IMR-90 (cell line): ENCODE measurements at regions not wholly inside any gene's neighbourhood (a gene's known extent, or its start where the extent isn't known, plus 50 kb on each side); places are given as distances from the start of the nearest gene placed in this dataset.

Experiments
- ATAC-seq: fragments of 200-7000 bp; cut with Tn5 transposase; 2 replicates; pipeline ENCODE4 v1.9.1; 2020; ENCODE audit warnings: low read depth, mild to moderate bottlenecking, moderate library complexity
- BruUV-seq: library from RNA; stranded (reverse); fragments of 400-500 nt; replicated peaks from 2 replicates; lab custom pipeline; 2021; lab: Mats Ljungman, UMichigan
- CTCF ChIA-PET: fragments of 300-600 bp; formaldehyde crosslinking; extraction: SDS; loops from one replicate; lab custom pipeline; 2021; ENCODE audit warnings: antibody characterized with exemption; lab: Yijun Ruan, JAX
- POLR2A ChIA-PET: fragments of 300-600 bp; sonication (Branson Sonifier 250); formaldehyde crosslinking; loops from one replicate; lab custom pipeline; 2022; ENCODE audit warnings: antibody characterized with exemption; ENCODE audit not compliant: unreplicated experiment; lab: Charles Lee
- DNase-seq: peaks from one replicate; pipeline ENCODE4 v3.0.0; 2013
- H2AFZ ChIP-seq: replicated peaks from 2 replicates; pipeline ENCODE3; 2013; ENCODE audit warnings: low read length, mild to moderate bottlenecking; ENCODE audit not compliant: poor library complexity
- H2AK5ac ChIP-seq: 2 replicates; pipeline ENCODE4 v1.6.1; 2013; ENCODE audit warnings: low read depth, low read length, inconsistent platforms
- H2AK9ac ChIP-seq: replicated peaks from 2 replicates; pipeline ENCODE3; 2013; ENCODE audit warnings: mild to moderate bottlenecking, low read depth, low read length, moderate library complexity; ENCODE audit not compliant: poor library complexity
- H2BK120ac ChIP-seq: 2 replicates; pipeline ENCODE4 v1.6.1; 2013; ENCODE audit warnings: low read depth, low read length, inconsistent platforms
- H2BK15ac ChIP-seq: 3 replicates; pipeline ENCODE4 v1.6.1; 2013; ENCODE audit warnings: low read depth, low read length, inconsistent platforms
- H2BK20ac ChIP-seq: 2 replicates; pipeline ENCODE4 v1.6.1; 2013; ENCODE audit warnings: low read depth, mild to moderate bottlenecking, inconsistent platforms, low read length, moderate library complexity
- H2BK5ac ChIP-seq: 2 replicates; pipeline ENCODE4 v1.6.1; 2013; ENCODE audit warnings: mild to moderate bottlenecking, low read depth, low read length, inconsistent platforms; ENCODE audit not compliant: poor library complexity, severe bottlenecking
- H3K14ac ChIP-seq: replicated peaks from 2 replicates; pipeline ENCODE4 v1.6.1; 2013; ENCODE audit warnings: low read depth, low read length, inconsistent platforms
- H3K18ac ChIP-seq: 2 replicates; pipeline ENCODE4 v1.6.1; 2013; ENCODE audit warnings: low read depth, low read length, control low read depth
- H3K23ac ChIP-seq: 2 replicates; pipeline ENCODE4 v1.6.1; 2013; ENCODE audit warnings: low read depth, low read length, inconsistent platforms
- H3K27ac ChIP-seq: 2 replicates; pipeline ENCODE4 v1.5.1; 2013; ENCODE audit warnings: mild to moderate bottlenecking, control low read depth, low read length; ENCODE audit not compliant: insufficient read depth
- H3K27me3 ChIP-seq: 2 replicates; pipeline ENCODE4 v1.6.1; 2013; ENCODE audit warnings: low read length; ENCODE audit not compliant: control insufficient read depth, insufficient read depth
- H3K36me3 ChIP-seq: 2 replicates; pipeline ENCODE4 v1.6.1; 2013; ENCODE audit warnings: low read length, mixed read lengths; ENCODE audit not compliant: control insufficient read depth, insufficient read depth
- H3K4ac ChIP-seq: 2 replicates; pipeline ENCODE4 v1.6.1; 2013; ENCODE audit warnings: low read depth, low read length, inconsistent platforms
- H3K4me1 ChIP-seq: 2 replicates; pipeline ENCODE4 v1.6.1; 2013; ENCODE audit warnings: low read length, mixed read lengths; ENCODE audit not compliant: control insufficient read depth, insufficient read depth
- H3K4me2 ChIP-seq: 2 replicates; pipeline ENCODE4 v1.6.1; 2013; ENCODE audit warnings: low read depth, mild to moderate bottlenecking, control low read depth, low read length, moderate library complexity
- H3K4me3 ChIP-seq: 2 replicates; pipeline ENCODE4 v1.5.1; 2013; ENCODE audit warnings: low read depth, mild to moderate bottlenecking, control low read depth, low read length, moderate library complexity; ENCODE audit not compliant: insufficient read depth
- H3K56ac ChIP-seq: 2 replicates; pipeline ENCODE4 v1.6.1; 2013; ENCODE audit warnings: low read length, inconsistent platforms; ENCODE audit not compliant: insufficient read depth; ENCODE audit errors: extremely low read depth
- H3K79me1 ChIP-seq, 2 experiments: 2 replicates each; pipeline ENCODE4 v1.6.1; 2013; ENCODE audit warnings: low read length in 2 of 2, inconsistent platforms in 1 of 2, low read depth in 1 of 2
- H3K9ac ChIP-seq: 2 replicates; pipeline ENCODE4 v1.6.1; 2013; ENCODE audit warnings: low read depth, low read length, control low read depth
- H3K9me1 ChIP-seq: 2 replicates; pipeline ENCODE4 v1.6.1; 2013; ENCODE audit warnings: low read length, inconsistent platforms; ENCODE audit not compliant: insufficient read depth
- H3K9me3 ChIP-seq: 2 replicates; pipeline ENCODE4 v1.6.1; 2013; ENCODE audit warnings: low read length; ENCODE audit not compliant: control insufficient read depth, insufficient read depth
- H4K20me1 ChIP-seq: 2 replicates; pipeline ENCODE4 v1.6.1; 2013; ENCODE audit warnings: low read length, inconsistent platforms; ENCODE audit not compliant: insufficient read depth
- H4K5ac ChIP-seq: 2 replicates; pipeline ENCODE4 v1.6.1; 2013; ENCODE audit warnings: mild to moderate bottlenecking, low read depth, low read length, control low read depth
- H4K8ac ChIP-seq, 2 experiments: 2 replicates each; pipeline ENCODE4 v1.6.1; 2013; ENCODE audit warnings: low read depth in 2 of 2, low read length in 2 of 2, control low read depth in 1 of 2, inconsistent platforms in 1 of 2
- H4K91ac ChIP-seq: 2 replicates; pipeline ENCODE4 v1.6.1; 2013; ENCODE audit warnings: low read depth, low read length, inconsistent platforms; ENCODE audit not compliant: insufficient read depth
- BHLHE40 ChIP-seq: fragments of 150-350 bp; IDR thresholded peaks from 2 replicates; pipeline ENCODE4 v1.6.1; 2016; ENCODE audit warnings: mild to moderate bottlenecking, low read depth, low read length
- CEBPB ChIP-seq: IDR thresholded peaks from 2 replicates; pipeline ENCODE4 v1.6.1; 2012; ENCODE audit warnings: low read depth, low read length, improper control_type of control experiment
- CHD1 ChIP-seq: IDR thresholded peaks from 2 replicates; pipeline ENCODE4 v1.6.1; 2012; ENCODE audit warnings: low read depth, low read length, improper control_type of control experiment
- ELK1 ChIP-seq: fragments of 150-350 bp; IDR thresholded peaks from 2 replicates; pipeline ENCODE4 v1.6.1; 2016; ENCODE audit warnings: low read depth, mild to moderate bottlenecking, low read length, moderate library complexity, borderline replicate concordance
- FOS ChIP-seq: fragments of 150-350 bp; IDR thresholded peaks from 2 replicates; pipeline ENCODE4 v1.6.1; 2016; ENCODE audit warnings: low read depth, low read length
- MAFK ChIP-seq: IDR thresholded peaks from 2 replicates; pipeline ENCODE4 v1.6.1; 2012; ENCODE audit warnings: low read depth, low read length, improper control_type of control experiment
- MAZ ChIP-seq: IDR thresholded peaks from 2 replicates; pipeline ENCODE4 v1.6.1; 2012; ENCODE audit warnings: low read depth, mild to moderate bottlenecking, low read length, improper control_type of control experiment, moderate library complexity, borderline replicate concordance
- MXI1 ChIP-seq: IDR thresholded peaks from 2 replicates; pipeline ENCODE4 v1.6.1; 2012; ENCODE audit warnings: low read depth, mild to moderate bottlenecking, low read length, moderate library complexity, borderline replicate concordance
- NFE2L2 ChIP-seq: fragments of 150-350 bp; IDR thresholded peaks from 2 replicates; pipeline ENCODE4 v1.6.1; 2016; ENCODE audit warnings: low read depth, mild to moderate bottlenecking, low read length
- POLR2A ChIP-seq: IDR thresholded peaks from 2 replicates; pipeline ENCODE4 v1.6.1; 2012; ENCODE audit warnings: mild to moderate bottlenecking, low read depth, low read length
- RAD21 ChIP-seq: IDR thresholded peaks from 2 replicates; pipeline ENCODE4 v1.6.1; 2012; ENCODE audit warnings: low read length, improper control_type of control experiment
- RCOR1 ChIP-seq: IDR thresholded peaks from 2 replicates; pipeline ENCODE4 v1.6.1; 2012; ENCODE audit warnings: mild to moderate bottlenecking, low read length, improper control_type of control experiment; ENCODE audit not compliant: insufficient replicate concordance
- RFX5 ChIP-seq: IDR thresholded peaks from 2 replicates; pipeline ENCODE4 v1.8.0; 2012; ENCODE audit warnings: low read depth, mild to moderate bottlenecking, low read length, moderate library complexity
- SMC3 ChIP-seq: fragments of 150-350 bp; IDR thresholded peaks from 2 replicates; pipeline ENCODE4 v1.6.1; 2016; ENCODE audit warnings: low read depth, mild to moderate bottlenecking, antibody characterized with exemption, low read length, moderate library complexity
- USF2 ChIP-seq: fragments of 150-350 bp; IDR thresholded peaks from 2 replicates; pipeline ENCODE4 v1.6.1; 2017; ENCODE audit warnings: mild to moderate bottlenecking, antibody characterized with exemption, low read length, low read depth
- WGBS, 2 experiments: methylation state at CpG; one replicate each; pipeline versions ENCODE4 v1.1.5 to v1.1.7; 2013; ENCODE audit warnings: missing lambda C conversion rate in 2 of 2; ENCODE audit not compliant: insufficient read length in 1 of 2; ENCODE audit errors: extremely low coverage in 2 of 2; 5-methylcytosine and 5-hydroxymethylcytosine counted together
- dilution Hi-C: fragments of 300-500 bp; cut with HindIII; formaldehyde crosslinking; loops from one replicate; pipeline ENCODE4 v1.14.3; 2018; ENCODE audit warnings: low sequenced_read_pairs; ENCODE audit not compliant: unreplicated experiment
- in situ Hi-C: fragments of 300-500 bp; cut with MboI; formaldehyde crosslinking; loops from 3 replicates; pipeline ENCODE4 v1.14.3; 2019; ENCODE audit warnings: low sequenced_read_pairs, inconsistent platforms, mixed read lengths
- intact Hi-C: fragments of 100-400 bp; cut with micrococcal nuclease; formaldehyde crosslinking; loops from 2 replicates; pipeline ENCODE4 v1.10.0; 2022
- TF ChIP-seq, protein P1 (sequence below): conservative IDR thresholded peaks from 2 replicates; pipeline ENCODE4 v1.5.1; 2012; ENCODE audit warnings: mild to moderate bottlenecking, low read depth, low read length, improper control_type of control experiment

GRCh38 chr22:41034706-41035105, 57.7 kb upstream of the EP300 start:
- no peaks in the 10 kb centered on the region for H3K79me1 ChIP-seq
- H3K56ac ChIP-seq, result no peak overlapping the region
- ChIA-PET POLR2A (no interaction called here), CTCF (interaction anchor here (0.7 kb wide), 1 partner anchor 23 kb away, joined by 3 read pairs; no protein-coding TSS in a partner anchor)
- peaks cover 10% of the 10 kb centered on the region for H3K27me3 ChIP-seq
- no peaks in the 10 kb centered on the region for H4K20me1 ChIP-seq
- dilution Hi-C loops (no loop called here), intact Hi-C loops (no loop called here), in situ Hi-C loops (no loop called here)
- WGBS, 2 experiments, result no CpG with 5 or more reads among the region's 4 CpGs
- H3K9me1 ChIP-seq, result no peaks in the 10 kb centered on the region
- H2AK5ac ChIP-seq, result no peak overlapping the region
- no peak overlapping the region for H3K18ac ChIP-seq
- H3K4ac ChIP-seq, result no peak overlapping the region
- no peak overlapping the region for H3K23ac ChIP-seq
- H3K4me2 ChIP-seq, result no peak overlapping the region
- TF ChIP-seq USF2 (no peak), ELK1 (no peak), MAZ (no peak), NFE2L2 (no peak), RCOR1 (no peak), FOS (no peak), MXI1 (no peak), RFX5 (no peak), CEBPB (no peak), BHLHE40 (no peak), SMC3 (no peak), RAD21 (no peak), CHD1 (no peak), POLR2A (no peak), MAFK (no peak)
- TF ChIP-seq, protein P1, sequence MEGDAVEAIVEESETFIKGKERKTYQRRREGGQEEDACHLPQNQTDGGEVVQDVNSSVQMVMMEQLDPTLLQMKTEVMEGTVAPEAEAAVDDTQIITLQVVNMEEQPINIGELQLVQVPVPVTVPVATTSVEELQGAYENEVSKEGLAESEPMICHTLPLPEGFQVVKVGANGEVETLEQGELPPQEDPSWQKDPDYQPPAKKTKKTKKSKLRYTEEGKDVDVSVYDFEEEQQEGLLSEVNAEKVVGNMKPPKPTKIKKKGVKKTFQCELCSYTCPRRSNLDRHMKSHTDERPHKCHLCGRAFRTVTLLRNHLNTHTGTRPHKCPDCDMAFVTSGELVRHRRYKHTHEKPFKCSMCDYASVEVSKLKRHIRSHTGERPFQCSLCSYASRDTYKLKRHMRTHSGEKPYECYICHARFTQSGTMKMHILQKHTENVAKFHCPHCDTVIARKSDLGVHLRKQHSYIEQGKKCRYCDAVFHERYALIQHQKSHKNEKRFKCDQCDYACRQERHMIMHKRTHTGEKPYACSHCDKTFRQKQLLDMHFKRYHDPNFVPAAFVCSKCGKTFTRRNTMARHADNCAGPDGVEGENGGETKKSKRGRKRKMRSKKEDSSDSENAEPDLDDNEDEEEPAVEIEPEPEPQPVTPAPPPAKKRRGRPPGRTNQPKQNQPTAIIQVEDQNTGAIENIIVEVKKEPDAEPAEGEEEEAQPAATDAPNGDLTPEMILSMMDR, result no peak
- H2AFZ ChIP-seq, result no peak overlapping the region
- no peak for ATAC-seq
- no peaks in the 10 kb centered on the region for H3K36me3 ChIP-seq
- no peaks in the 10 kb centered on the region; the same call in 1 of the 2 replicates for H3K4me1 ChIP-seq
- no TSS peak for BruUV-seq
- no peak overlapping the region for H4K8ac ChIP-seq
- H4K5ac ChIP-seq, result no peak overlapping the region
- no peak overlapping the region for H3K27ac ChIP-seq
- DNase-seq, result no peak
- H3K9me3 ChIP-seq, result no peaks in the 10 kb centered on the region
- H2BK120ac ChIP-seq, result no peak overlapping the region
- no peak overlapping the region for H4K91ac ChIP-seq
- no peak overlapping the region for H3K14ac ChIP-seq
- H3K4me3 ChIP-seq, result no peak overlapping the region
- no peak overlapping the region for H2BK20ac ChIP-seq
- no peak overlapping the region for H2BK15ac ChIP-seq
- H3K9ac ChIP-seq, result no peak overlapping the region
- H2AK9ac ChIP-seq, result no peak overlapping the region
- H2BK5ac ChIP-seq, result no peak overlapping the region
